B cell (primary cell): ENCODE measurements at regions not wholly inside any gene's neighbourhood (a gene's known extent, or its start where the extent isn't known, plus 50 kb on each side); places are given as distances from the start of the nearest gene placed in this dataset.

ENCODE experiments used
- ATAC-seq: fragments of 200-7000 bp; cut with Tn5 transposase; one replicate; pipeline ENCODE4 v1.10.0; 2021; ENCODE audit warnings: low read depth, mild to moderate bottlenecking, moderate number of reproducible peaks, moderate library complexity
- CTCF ChIA-PET: fragments of 350-600 bp; sonication (Branson Sonifier 250); formaldehyde crosslinking; loops from one replicate; lab custom pipeline; 2021; ENCODE audit warnings: antibody characterized with exemption, inconsistent platforms; lab: Charles Lee
- POLR2A ChIA-PET: fragments of 350-600 bp; sonication (Branson Sonifier 250); formaldehyde crosslinking; loops from one replicate; lab custom pipeline; 2021; ENCODE audit warnings: antibody characterized with exemption; lab: Charles Lee
- DNase-seq: peaks from one replicate; pipeline ENCODE4 v3.0.0; 2013
- H2AFZ ChIP-seq: 2 replicates; pipeline ENCODE4 v1.6.1; 2012; ENCODE audit warnings: mild to moderate bottlenecking, low read depth, low read length; ENCODE audit not compliant: insufficient read depth, poor library complexity, severe bottlenecking
- H3K27ac ChIP-seq, 2 donors: 1 replicate in 1 of 2; 2 replicates in 1 of 2; pipeline ENCODE4 v1.5.1; 2012 to 2013; ENCODE audit warnings: low read length in 2 of 2, mild to moderate bottlenecking in 2 of 2, moderate library complexity in 1 of 2
- H3K27me3 ChIP-seq, 4 experiments: fragments of 200-600 bp in 1 of 4; sonication (generic) in 1 of 4; replicated peaks in 1 of 4; 1 replicate in 2 of 4; 2 replicates in 2 of 4; pipeline versions ENCODE4 v1.6.1 to v1.7.0; 2013 to 2016; ENCODE audit warnings: low read length in 3 of 4, mild to moderate bottlenecking in 2 of 4, mixed read lengths in 1 of 4, moderate library complexity in 1 of 4; ENCODE audit not compliant: insufficient read depth in 4 of 4, control insufficient read depth in 3 of 4; ENCODE audit errors: control extremely low read depth in 1 of 4
- H3K36me3 ChIP-seq, 2 experiments: replicated peaks in 1 of 2; 1 replicate in 1 of 2; 2 replicates in 1 of 2; pipeline versions ENCODE4 v1.6.1 to v1.7.1; 2013; ENCODE audit warnings: low read length in 1 of 2; ENCODE audit not compliant: insufficient read depth in 2 of 2, control insufficient read depth in 1 of 2; ENCODE audit errors: control extremely low read depth in 1 of 2, extremely low read depth in 1 of 2
- H3K4me1 ChIP-seq, 2 donors: fragments of 200-600 bp in 1 of 2; sonication (generic) in 1 of 2; 1 replicate in 1 of 2; 2 replicates in 1 of 2; pipeline versions ENCODE4 v1.5.1 to v1.6.1; 2013 to 2017; ENCODE audit warnings: low read length in 2 of 2; ENCODE audit not compliant: control insufficient read depth in 2 of 2, insufficient read depth in 2 of 2
- H3K4me2 ChIP-seq: replicated peaks from 2 replicates; pipeline ENCODE3; 2012; ENCODE audit warnings: mild to moderate bottlenecking, low read depth, low read length; ENCODE audit not compliant: poor library complexity, severe bottlenecking
- H3K4me3 ChIP-seq, 5 experiments: fragments of 200-600 bp in 1 of 5; sonication (generic) in 1 of 5; 1 replicate in 3 of 5; 2 replicates in 2 of 5; pipeline versions ENCODE4 v1.5.1 to v1.7.0; 2011 to 2016; ENCODE audit warnings: low read length in 4 of 5, mild to moderate bottlenecking in 4 of 5, low read depth in 2 of 5, control low read depth in 1 of 5, moderate library complexity in 1 of 5; ENCODE audit not compliant: insufficient read depth in 1 of 5; ENCODE audit errors: control extremely low read depth in 1 of 5, extremely low read depth in 1 of 5
- H3K79me2 ChIP-seq: fragments of 200-600 bp; sonication (generic); one replicate; pipeline ENCODE4 v1.6.0; 2016; ENCODE audit warnings: low read length; ENCODE audit not compliant: control insufficient read depth, insufficient read depth
- H3K9ac ChIP-seq: fragments of 200-600 bp; sonication (generic); 2 replicates; pipeline ENCODE4 v1.6.1; 2017; ENCODE audit warnings: mild to moderate bottlenecking, low read length, moderate library complexity
- H3K9me3 ChIP-seq, 3 donors: one replicate each; pipeline versions ENCODE4 v1.6.1 to v1.7.1; 2013; ENCODE audit warnings: low read length in 2 of 3; ENCODE audit not compliant: control insufficient read depth in 2 of 3, insufficient read depth in 1 of 3; ENCODE audit errors: control extremely low read depth in 1 of 3
- H4K20me1 ChIP-seq: 2 replicates; pipeline ENCODE4 v1.6.0; 2012; ENCODE audit warnings: mild to moderate bottlenecking, low read length; ENCODE audit not compliant: insufficient read depth, control insufficient read depth, poor library complexity, severe bottlenecking
- H3K27ac Mint-ChIP-seq: one replicate; pipeline ENCODE4 v1.8.0; 2021; ENCODE audit warnings: mixed read lengths
- H3K27me3 Mint-ChIP-seq: one replicate; pipeline ENCODE4 v1.8.0; 2021; ENCODE audit warnings: mixed read lengths
- H3K4me1 Mint-ChIP-seq: one replicate; pipeline ENCODE4 v1.8.0; 2021; ENCODE audit warnings: mixed read lengths
- H3K4me3 Mint-ChIP-seq: one replicate; pipeline ENCODE4 v1.8.0; 2021; ENCODE audit warnings: mixed read lengths
- H3K9me3 Mint-ChIP-seq: one replicate; pipeline ENCODE4 v1.8.0; 2022; ENCODE audit warnings: mixed read lengths; ENCODE audit not compliant: insufficient read depth
- EZH2 ChIP-seq: IDR thresholded peaks from 2 replicates; pipeline ENCODE4 v1.6.1; 2012; ENCODE audit warnings: borderline replicate concordance, low read depth, mild to moderate bottlenecking, moderate library complexity, low read length; ENCODE audit not compliant: insufficient read depth, poor library complexity, severe bottlenecking
- WGBS: methylation state at CpG from one replicate; pipeline ENCODE4 v1.1.5; 2013; ENCODE audit warnings: missing lambda C conversion rate; ENCODE audit not compliant: insufficient coverage; 5-methylcytosine and 5-hydroxymethylcytosine counted together
- intact Hi-C: fragments of 100-400 bp; cut with micrococcal nuclease; formaldehyde crosslinking; loops from one replicate; pipeline ENCODE4 v1.10.0; 2022
- TF ChIP-seq, protein P1 (sequence below): fragments of 200-600 bp; IDR thresholded peaks from one replicate; pipeline ENCODE4 v1.8.0; 2022; ENCODE audit warnings: antibody characterized with exemption, mild to moderate bottlenecking

DNA sequence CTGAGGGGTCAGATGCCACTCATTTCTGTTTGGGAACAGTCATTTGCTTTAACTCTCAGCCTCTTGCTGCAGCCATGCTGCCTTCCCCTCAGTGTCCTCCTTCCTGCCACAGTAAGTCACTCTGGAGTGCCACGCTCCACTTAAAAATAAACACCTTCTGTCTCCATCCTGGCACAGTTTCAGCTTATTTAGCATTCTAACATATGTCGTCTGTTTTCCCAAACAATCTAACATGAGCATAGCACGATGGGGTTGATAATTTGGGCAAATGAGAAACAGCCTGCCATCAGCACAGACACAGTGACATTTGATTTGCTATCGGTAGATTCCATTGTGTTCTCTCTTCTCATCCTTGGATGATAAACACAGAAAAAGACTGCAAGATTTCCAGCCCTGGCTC, 768.6 kb downstream of the UQCRFS1 start:
- ChIA-PET POLR2A (no interaction called here), CTCF (no interaction called here)
- Histone ChIP-seq H3K36me3 (no peaks in the 10 kb centered on the region), H3K4me3 (no peak overlapping the region), H3K4me1 (no peaks in the 10 kb centered on the region), H4K20me1 (no peaks in the 10 kb centered on the region), H3K27me3 (no peaks in the 10 kb centered on the region), H3K27ac (no peak overlapping the region), H2AFZ (no peak overlapping the region), H3K79me2 (no peaks in the 10 kb centered on the region), H3K4me2 (no peak overlapping the region), H3K9me3 (peaks cover 0 to 17% (median 0%) of the 10 kb centered on the region in 3 donors), H3K9ac (no peak overlapping the region)
- Mint-ChIP-seq H3K9me3 (no peaks in the 10 kb centered on the region), H3K4me3 (no peak overlapping the region), H3K27me3 (no peaks in the 10 kb centered on the region), H3K4me1 (no peaks in the 10 kb centered on the region), H3K27ac (no peak overlapping the region)
- intact Hi-C loops, result no loop called here
- DNase-seq (no peak), ATAC-seq (no peak)
- TF ChIP-seq, protein P1, sequence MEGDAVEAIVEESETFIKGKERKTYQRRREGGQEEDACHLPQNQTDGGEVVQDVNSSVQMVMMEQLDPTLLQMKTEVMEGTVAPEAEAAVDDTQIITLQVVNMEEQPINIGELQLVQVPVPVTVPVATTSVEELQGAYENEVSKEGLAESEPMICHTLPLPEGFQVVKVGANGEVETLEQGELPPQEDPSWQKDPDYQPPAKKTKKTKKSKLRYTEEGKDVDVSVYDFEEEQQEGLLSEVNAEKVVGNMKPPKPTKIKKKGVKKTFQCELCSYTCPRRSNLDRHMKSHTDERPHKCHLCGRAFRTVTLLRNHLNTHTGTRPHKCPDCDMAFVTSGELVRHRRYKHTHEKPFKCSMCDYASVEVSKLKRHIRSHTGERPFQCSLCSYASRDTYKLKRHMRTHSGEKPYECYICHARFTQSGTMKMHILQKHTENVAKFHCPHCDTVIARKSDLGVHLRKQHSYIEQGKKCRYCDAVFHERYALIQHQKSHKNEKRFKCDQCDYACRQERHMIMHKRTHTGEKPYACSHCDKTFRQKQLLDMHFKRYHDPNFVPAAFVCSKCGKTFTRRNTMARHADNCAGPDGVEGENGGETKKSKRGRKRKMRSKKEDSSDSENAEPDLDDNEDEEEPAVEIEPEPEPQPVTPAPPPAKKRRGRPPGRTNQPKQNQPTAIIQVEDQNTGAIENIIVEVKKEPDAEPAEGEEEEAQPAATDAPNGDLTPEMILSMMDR, result no peak
- TF ChIP-seq EZH2, result no peak
- 100% methylated on average over 2 of the region's 4 CpGs for WGBS

DNA sequence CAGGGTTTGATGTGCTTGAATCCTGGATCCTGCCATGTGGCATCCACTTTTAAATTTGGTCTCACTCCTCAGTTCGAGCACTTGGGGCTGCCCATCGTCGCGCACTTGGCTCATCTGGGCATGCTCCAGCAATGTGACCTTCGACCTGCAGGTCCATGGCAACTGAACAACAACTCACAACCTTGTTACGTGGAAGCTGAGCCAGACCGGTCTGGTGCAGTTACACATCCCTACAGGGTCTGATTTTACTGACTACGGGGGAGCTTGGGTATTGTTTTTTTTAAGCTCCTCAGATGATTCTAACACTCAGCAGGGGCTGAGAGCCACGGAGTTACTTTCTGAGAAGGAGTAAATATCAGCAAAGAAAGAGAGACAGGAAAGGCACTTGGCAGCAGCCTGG, 769.6 kb downstream of the UQCRFS1 start:
- TF ChIP-seq, protein P1, result no peak
- TF ChIP-seq EZH2, result no peak
- Mint-ChIP-seq H3K4me1 (no peaks in the 10 kb centered on the region), H3K27ac (no peak overlapping the region), H3K27me3 (no peaks in the 10 kb centered on the region), H3K9me3 (no peaks in the 10 kb centered on the region), H3K4me3 (no peak overlapping the region)
- peaks cover 0 to 17% (median 0%) of the 10 kb centered on the region in 3 donors for H3K9me3 ChIP-seq
- intact Hi-C loops, result no loop called here
- no peak overlapping the region for H2AFZ ChIP-seq
- H3K27me3 ChIP-seq, result no peaks in the 10 kb centered on the region
- ATAC-seq (no peak), DNase-seq (no peak)
- ChIA-PET POLR2A (no interaction called here), CTCF (no interaction called here)
- H4K20me1 ChIP-seq, result no peaks in the 10 kb centered on the region
- H3K27ac ChIP-seq, result no peak overlapping the region
- no peak overlapping the region for H3K9ac ChIP-seq
- no peaks in the 10 kb centered on the region for H3K36me3 ChIP-seq
- no peak overlapping the region for H3K4me3 ChIP-seq
- WGBS, result 90% methylated on average over 7 of the region's 9 CpGs
- H3K4me1 ChIP-seq, result no peaks in the 10 kb centered on the region
- no peak overlapping the region for H3K4me2 ChIP-seq
- no peaks in the 10 kb centered on the region for H3K79me2 ChIP-seq
